ENCODE measurements at regions not wholly inside any gene's neighbourhood (a gene's known extent, or its start where the extent isn't known, plus 50 kb on each side); places are given as distances from the start of the nearest gene placed in this dataset.

DNA sequence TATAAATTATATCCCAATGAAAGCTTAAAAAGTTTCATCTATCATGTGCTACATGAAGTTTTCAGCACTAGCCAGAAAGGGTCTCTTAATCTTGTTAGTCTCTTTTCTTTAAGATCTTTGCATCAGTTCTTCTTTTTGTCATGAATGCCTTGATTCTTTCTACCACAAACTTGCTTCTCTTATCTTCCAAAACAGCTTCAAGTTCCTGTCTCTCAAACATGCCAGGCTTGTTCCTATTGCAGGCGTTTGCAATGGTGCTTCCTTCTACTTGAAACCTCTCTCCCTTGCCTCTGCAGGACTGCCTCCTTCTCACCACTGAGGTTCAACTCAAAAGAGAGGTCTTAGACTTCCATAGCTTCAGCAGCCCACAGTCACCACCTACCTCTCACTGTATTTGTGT is 104.3 kb upstream of the FRMD4B start:
- ChIA-PET CTCF (interaction anchor here (1.1 to 1.2 kb wide), 2 partner anchors 39 to 78 kb away, joined by 3 to 4 read pairs; no protein-coding TSS in a partner anchor), POLR2A (no interaction called here)
- Histone ChIP-seq H3K9me1 (replicated peaks; ENCODE audit: control insufficient read depth, extremely low read depth, insufficient read depth, low read length) (no peaks in the 10 kb centered on the region), H3K79me2 (ENCODE audit: control insufficient read depth, insufficient read depth, low read length) (no peaks in the 10 kb centered on the region), H4K20me1 (replicated peaks; ENCODE audit: control insufficient read depth, extremely low read depth, insufficient read depth, low read length) (no peaks in the 10 kb centered on the region), H3K27me3 (ENCODE audit: control insufficient read depth in 2 of 2, insufficient read depth in 2 of 2, low read length in 2 of 2) (peaks cover 9 to 10% of the 10 kb centered on the region in 2 experiments), H3K27ac (ENCODE audit: insufficient read depth, low read depth, low read length) (no peak overlapping the region), H3K9me3 (replicated peaks; ENCODE audit: control insufficient read depth, insufficient read depth, low read length) (no peaks in the 10 kb centered on the region), H3K9ac (replicated peaks; ENCODE audit: extremely low read depth, insufficient read depth, low read length) (no peak overlapping the region), H3K4me3 (replicated peaks in 1 of 3; ENCODE audit: insufficient read depth in 1 of 3, low read depth in 1 of 3, low read length in 3 of 3) (no peak overlapping the region), H3K4me1 (ENCODE audit: control insufficient read depth, extremely low read depth, insufficient read depth, low read length) (no peaks in the 10 kb centered on the region), H3K36me3 (ENCODE audit: control insufficient read depth in 2 of 2, extremely low read depth in 1 of 2, insufficient read depth in 2 of 2, low read length in 2 of 2) (no peaks in the 10 kb centered on the region), H2AFZ (ENCODE audit: low read depth, low read length) (no peak overlapping the region), H3K4me2 (ENCODE audit: insufficient read depth, low read length) (no peak overlapping the region)
- dilution Hi-C loops (cut with MboI; ENCODE audit: extremely low pct_ligation_motif_present, low sequenced_read_pairs) = no loop called here
- no peak for FAIRE-seq
- no peak for TF ChIP-seq GATA2 (IDR thresholded peaks at IDR 0.05; ENCODE audit: insufficient read depth, insufficient read length, low read depth, low read length)
- TF ChIP-seq, protein P1, sequence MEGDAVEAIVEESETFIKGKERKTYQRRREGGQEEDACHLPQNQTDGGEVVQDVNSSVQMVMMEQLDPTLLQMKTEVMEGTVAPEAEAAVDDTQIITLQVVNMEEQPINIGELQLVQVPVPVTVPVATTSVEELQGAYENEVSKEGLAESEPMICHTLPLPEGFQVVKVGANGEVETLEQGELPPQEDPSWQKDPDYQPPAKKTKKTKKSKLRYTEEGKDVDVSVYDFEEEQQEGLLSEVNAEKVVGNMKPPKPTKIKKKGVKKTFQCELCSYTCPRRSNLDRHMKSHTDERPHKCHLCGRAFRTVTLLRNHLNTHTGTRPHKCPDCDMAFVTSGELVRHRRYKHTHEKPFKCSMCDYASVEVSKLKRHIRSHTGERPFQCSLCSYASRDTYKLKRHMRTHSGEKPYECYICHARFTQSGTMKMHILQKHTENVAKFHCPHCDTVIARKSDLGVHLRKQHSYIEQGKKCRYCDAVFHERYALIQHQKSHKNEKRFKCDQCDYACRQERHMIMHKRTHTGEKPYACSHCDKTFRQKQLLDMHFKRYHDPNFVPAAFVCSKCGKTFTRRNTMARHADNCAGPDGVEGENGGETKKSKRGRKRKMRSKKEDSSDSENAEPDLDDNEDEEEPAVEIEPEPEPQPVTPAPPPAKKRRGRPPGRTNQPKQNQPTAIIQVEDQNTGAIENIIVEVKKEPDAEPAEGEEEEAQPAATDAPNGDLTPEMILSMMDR (IDR thresholded peaks at IDR 0.05; ENCODE audit: extremely low read depth in 1 of 2, insufficient read depth in 1 of 2, low read depth in 1 of 2, low read length in 2 of 2) = no peak
- TF ChIP-seq POLR2AphosphoS5 (IDR thresholded peaks at IDR 0.05; ENCODE audit: insufficient read depth, low read depth, low read length) = no peak
- no peak for TF ChIP-seq FOS (IDR thresholded peaks at IDR 0.05; ENCODE audit: borderline replicate concordance, insufficient read depth, low read length)
- TF ChIP-seq JUN (IDR thresholded peaks at IDR 0.05; ENCODE audit: borderline replicate concordance, insufficient read depth, insufficient read length, low read depth) = no peak
- TF ChIP-seq EZH2 (IDR thresholded peaks at IDR 0.05; ENCODE audit: borderline replicate concordance, low read depth, low read length, severe bottlenecking) = no peak
- TF ChIP-seq, protein P2, sequence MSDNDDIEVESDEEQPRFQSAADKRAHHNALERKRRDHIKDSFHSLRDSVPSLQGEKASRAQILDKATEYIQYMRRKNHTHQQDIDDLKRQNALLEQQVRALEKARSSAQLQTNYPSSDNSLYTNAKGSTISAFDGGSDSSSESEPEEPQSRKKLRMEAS (IDR thresholded peaks at IDR 0.05; ENCODE audit: insufficient read depth, insufficient read length) = no peak
- no peak for TF ChIP-seq POLR2A (IDR thresholded peaks at IDR 0.05; ENCODE audit: low read depth, low read length)
- TF ChIP-seq MYC (IDR thresholded peaks at IDR 0.05; ENCODE audit: low read depth, low read length) = no peak
- intact Hi-C loops (cut with micrococcal nuclease) = no loop called here
- no TSS peak for BruUV-seq (replicated peaks)
- DNase-seq (ENCODE audit: low read depth, low spot score) = no peak

Measured in endothelial cell of umbilical vein (primary cell).